WTC11 (cell line): ENCODE measurements at regions not wholly inside any gene's neighbourhood (a gene's known extent, or its start where the extent isn't known, plus 50 kb on each side); places are given as distances from the start of the nearest gene placed in this dataset.

Experiments used
- ATAC-seq: fragments of 200-7000 bp; cut with Tn5 transposase; 2 replicates; pipeline ENCODE4 v1.10.0; 2021; ENCODE audit warnings: mild to moderate bottlenecking, moderate library complexity
- CTCF ChIA-PET: fragments of 300-600 bp; sonication (Branson Sonifier 250); formaldehyde crosslinking; loops from one replicate; lab custom pipeline; 2021; ENCODE audit warnings: antibody characterized with exemption; lab: Charles Lee
- POLR2A ChIA-PET: fragments of 350-600 bp; sonication (Branson Sonifier 250); formaldehyde crosslinking; loops from one replicate; lab custom pipeline; 2021; ENCODE audit warnings: antibody characterized with exemption; lab: Charles Lee
- DNase-seq: peaks from one replicate; pipeline ENCODE4 v3.0.0; 2021; ENCODE audit warnings: low spot score
- H3K27ac Mint-ChIP-seq: 2 replicates; pipeline ENCODE4 v1.8.0; 2021; ENCODE audit warnings: mixed read lengths
- H3K27me3 Mint-ChIP-seq: 2 replicates; pipeline ENCODE4 v1.8.0; 2021; ENCODE audit warnings: low read depth, mild to moderate bottlenecking, moderate library complexity, mixed read lengths
- H3K36me3 Mint-ChIP-seq: 2 replicates; pipeline ENCODE4 v1.8.0; 2021; ENCODE audit warnings: mixed read lengths
- H3K4me1 Mint-ChIP-seq: 2 replicates; pipeline ENCODE4 v1.8.0; 2022; ENCODE audit warnings: mixed read lengths
- H3K4me3 Mint-ChIP-seq: 2 replicates; pipeline ENCODE4 v1.8.0; 2021; ENCODE audit warnings: mild to moderate bottlenecking, moderate library complexity, mixed read lengths
- H3K9me3 Mint-ChIP-seq: 2 replicates; pipeline ENCODE4 v1.8.0; 2021; ENCODE audit warnings: mixed read lengths
- ATF1 ChIP-seq: sonication (generic); formaldehyde crosslinking; IDR thresholded peaks from 2 replicates; pipeline ENCODE4 v1.8.1; 2023; ENCODE audit warnings: mild to moderate bottlenecking, moderate library complexity, missing genetic modification reagents
- CREM ChIP-seq: sonication (generic); formaldehyde crosslinking; IDR thresholded peaks from 2 replicates; pipeline ENCODE4 v1.8.1; 2022; ENCODE audit warnings: mild to moderate bottlenecking, missing genetic modification reagents, moderate library complexity
- ELF4 ChIP-seq: sonication (generic); formaldehyde crosslinking; IDR thresholded peaks from 2 replicates; pipeline ENCODE4 v1.8.1; 2022; ENCODE audit warnings: low read depth, mild to moderate bottlenecking, moderate library complexity, missing genetic modification reagents
- ERG ChIP-seq: fragments of 250-450 bp; sonication (Bioruptor Pico); IDR thresholded peaks from 2 replicates; pipeline ENCODE4 v1.8.0; 2021; ENCODE audit warnings: mild to moderate bottlenecking
- FOXP4 ChIP-seq: sonication (generic); formaldehyde crosslinking; IDR thresholded peaks from 2 replicates; pipeline ENCODE4 v1.8.0; 2022; ENCODE audit warnings: mild to moderate bottlenecking, missing genetic modification reagents
- GRHL2 ChIP-seq: fragments of 250-450 bp; sonication (Bioruptor Pico); IDR thresholded peaks from 2 replicates; pipeline ENCODE4 v1.8.0; 2022; ENCODE audit warnings: mild to moderate bottlenecking, moderate library complexity; ENCODE audit not compliant: insufficient replicate concordance, severe bottlenecking
- GTF2I ChIP-seq: fragments of 250-450 bp; sonication (Bioruptor Pico); conservative IDR thresholded peaks from 2 replicates; pipeline ENCODE4 v1.4.0; 2021; ENCODE audit warnings: mild to moderate bottlenecking
- IRF2 ChIP-seq: sonication (generic); formaldehyde crosslinking; IDR thresholded peaks from 2 replicates; pipeline ENCODE4 v1.8.0; 2022; ENCODE audit warnings: low read depth, missing genetic modification reagents, borderline replicate concordance
- MYBL2 ChIP-seq: sonication (generic); formaldehyde crosslinking; IDR thresholded peaks from 2 replicates; pipeline ENCODE4 v1.8.1; 2023; ENCODE audit warnings: mild to moderate bottlenecking, moderate library complexity, missing genetic modification reagents
- NFYB ChIP-seq: sonication (generic); formaldehyde crosslinking; conservative IDR thresholded peaks from 2 replicates; pipeline ENCODE4 v1.8.0; 2022; ENCODE audit warnings: low read depth, missing genetic modification reagents
- NR2C2 ChIP-seq: sonication (generic); formaldehyde crosslinking; IDR thresholded peaks from 2 replicates; pipeline ENCODE4 v1.8.0; 2022; ENCODE audit warnings: mild to moderate bottlenecking, missing genetic modification reagents
- NR3C1 ChIP-seq: sonication (generic); formaldehyde crosslinking; conservative IDR thresholded peaks from 2 replicates; pipeline ENCODE4 v1.8.1; 2023; ENCODE audit warnings: low read depth, mild to moderate bottlenecking, missing genetic modification reagents
- OVOL2 ChIP-seq: fragments of 250-450 bp; sonication (Bioruptor Pico); IDR thresholded peaks from 2 replicates; pipeline ENCODE4 v1.9.0; 2021; ENCODE audit warnings: mild to moderate bottlenecking, borderline replicate concordance
- PRRX2 ChIP-seq: fragments of 250-450 bp; sonication (Bioruptor Pico); IDR thresholded peaks from 2 replicates; pipeline ENCODE4 v1.8.0; 2021; ENCODE audit warnings: mild to moderate bottlenecking
- RORB ChIP-seq: fragments of 250-450 bp; sonication (Bioruptor Pico); IDR thresholded peaks from 2 replicates; pipeline ENCODE4 v1.9.0; 2021; ENCODE audit warnings: mild to moderate bottlenecking
- SMAD3 ChIP-seq: sonication (generic); formaldehyde crosslinking; IDR thresholded peaks from 2 replicates; pipeline ENCODE4 v1.8.0; 2022; ENCODE audit warnings: missing genetic modification reagents, mild to moderate bottlenecking, borderline replicate concordance
- SOX15 ChIP-seq: fragments of 250-450 bp; sonication (Bioruptor Pico); IDR thresholded peaks from 2 replicates; pipeline ENCODE4 v1.9.0; 2021; ENCODE audit warnings: mild to moderate bottlenecking
- TEAD4 ChIP-seq: sonication (generic); formaldehyde crosslinking; IDR thresholded peaks from 2 replicates; pipeline ENCODE4 v1.8.0; 2022; ENCODE audit warnings: mild to moderate bottlenecking, missing genetic modification reagents
- ZBTB21 ChIP-seq: sonication (generic); formaldehyde crosslinking; IDR thresholded peaks from 2 replicates; pipeline ENCODE4 v1.8.1; 2023; ENCODE audit warnings: mild to moderate bottlenecking, missing genetic modification reagents, borderline replicate concordance
- ZBTB43 ChIP-seq: sonication (generic); formaldehyde crosslinking; IDR thresholded peaks from 2 replicates; pipeline ENCODE4 v1.8.1; 2023; ENCODE audit warnings: mild to moderate bottlenecking, missing genetic modification reagents
- ZNF317 ChIP-seq: sonication (generic); formaldehyde crosslinking; IDR thresholded peaks from 2 replicates; pipeline ENCODE4 v1.8.1; 2023; ENCODE audit warnings: low read depth, mild to moderate bottlenecking, moderate library complexity, missing genetic modification reagents, borderline replicate concordance
- ZNF396 ChIP-seq: fragments of 250-450 bp; sonication (Bioruptor Pico); IDR thresholded peaks from 2 replicates; pipeline ENCODE4 v1.8.0; 2021; ENCODE audit warnings: mild to moderate bottlenecking, moderate library complexity, borderline replicate concordance
- ZNF416 ChIP-seq: fragments of 250-450 bp; sonication (Bioruptor Pico); IDR thresholded peaks from 2 replicates; pipeline ENCODE4 v1.9.0; 2021; ENCODE audit warnings: mild to moderate bottlenecking, inconsistent platforms
- ZNF512 ChIP-seq: sonication (generic); formaldehyde crosslinking; IDR thresholded peaks from 2 replicates; pipeline ENCODE4 v1.8.1; 2022; ENCODE audit warnings: missing genetic modification reagents, borderline replicate concordance
- ZSCAN18 ChIP-seq: fragments of 250-450 bp; sonication (Bioruptor Pico); IDR thresholded peaks from 2 replicates; pipeline ENCODE4 v2.1.2; 2022; ENCODE audit warnings: mild to moderate bottlenecking, moderate library complexity

- CTCF ChIA-PET: no interaction called here
- H3K27me3 Mint-ChIP-seq: no peaks in the 10 kb centered on the region
- POLR2A ChIA-PET: no interaction called here
- no peak for TF ChIP-seq GRHL2 (CRISPR knock-in tag)
- TF ChIP-seq ERG (CRISPR knock-in tag): no peak
- no peak for TF ChIP-seq SMAD3
- TF ChIP-seq ZNF512 (CRISPR knock-in tag): no peak
- TF ChIP-seq OVOL2: no peak
- no peak for TF ChIP-seq ZNF416 (CRISPR knock-in tag)
- no peak for TF ChIP-seq ZSCAN18
- TF ChIP-seq RORB (CRISPR knock-in tag): no peak
- no peak for TF ChIP-seq IRF2 (CRISPR knock-in tag)
- no peak for ATAC-seq
- peaks cover 4% of the 10 kb centered on the region; the same call in 1 of the 2 replicates for H3K9me3 Mint-ChIP-seq
- no peaks in the 10 kb centered on the region for H3K4me1 Mint-ChIP-seq
- no peak overlapping the region for H3K27ac Mint-ChIP-seq
- DNase-seq: no peak
- no peak overlapping the region for H3K4me3 Mint-ChIP-seq
- H3K36me3 Mint-ChIP-seq: 0 out of 2 replicates have a peak, but pooled peaks cover 3% of the 10 kb centered on the region
Measured at GRCh38 chr5:106768392-106768791, 902.3 kb downstream of the EFNA5 start.

- no peak for ATAC-seq
- no peaks in the 10 kb centered on the region for H3K9me3 Mint-ChIP-seq
- no peaks in the 10 kb centered on the region for H3K4me1 Mint-ChIP-seq
- no peaks in the 10 kb centered on the region for H3K36me3 Mint-ChIP-seq
- TF ChIP-seq ZNF396 (CRISPR knock-in tag): no peak
- no peak for TF ChIP-seq TEAD4 (CRISPR knock-in tag)
- TF ChIP-seq NR3C1: no peak
- no peak for TF ChIP-seq CREM
- no peak for TF ChIP-seq ZBTB43 (CRISPR knock-in tag)
- TF ChIP-seq ATF1 (CRISPR knock-in tag): no peak
- TF ChIP-seq ZNF512 (CRISPR knock-in tag): no peak
- no peak for TF ChIP-seq NFYB (CRISPR knock-in tag)
- TF ChIP-seq MYBL2: no peak
- TF ChIP-seq ZBTB21 (CRISPR knock-in tag): no peak
- no peak for TF ChIP-seq PRRX2 (CRISPR knock-in tag)
- no peak for TF ChIP-seq ZNF317 (CRISPR knock-in tag)
- no peak for TF ChIP-seq GTF2I (CRISPR knock-in tag)
- no peak for TF ChIP-seq FOXP4 (CRISPR knock-in tag)
- no peak for TF ChIP-seq ELF4 (CRISPR knock-in tag)
- TF ChIP-seq RORB (CRISPR knock-in tag): no peak
- TF ChIP-seq ERG (CRISPR knock-in tag): no peak
- TF ChIP-seq SOX15 (CRISPR knock-in tag): no peak
- TF ChIP-seq NR2C2 (CRISPR knock-in tag): no peak
- TF ChIP-seq, all 79 proteins: peak for 0
- POLR2A ChIA-PET: no interaction called here
- H3K4me3 Mint-ChIP-seq: no peak overlapping the region
- H3K27me3 Mint-ChIP-seq: no peaks in the 10 kb centered on the region
- no peak overlapping the region for H3K27ac Mint-ChIP-seq
- CTCF ChIA-PET: interaction anchor here (1.0 kb wide), 1 partner anchor 1365 kb away, joined by 4 read pairs; no protein-coding TSS in a partner anchor
- no peak for DNase-seq
Measured at GRCh38 chr5:106766916-106767315, 903.8 kb downstream of the EFNA5 start.
